DOHH2 (cell line): ENCODE measurements at regions not wholly inside any gene's neighbourhood (a gene's known extent, or its start where the extent isn't known, plus 50 kb on each side); places are given as distances from the start of the nearest gene placed in this dataset.

Experiments used
- H3F3A ChIP-seq: fragments of 200-600 bp; sonication (generic), shearing (Covaris generic); 2 replicates; pipeline ENCODE4 v1.6.0; 2016; ENCODE audit warnings: antibody characterized with exemption, mild to moderate bottlenecking; ENCODE audit not compliant: control insufficient read depth, insufficient read depth
- H3K27ac ChIP-seq: fragments of 200-600 bp; sonication (generic); 2 replicates; pipeline ENCODE4 v1.5.1; 2014; ENCODE audit warnings: low read depth, mild to moderate bottlenecking, low read length, moderate library complexity
- H3K27me3 ChIP-seq: fragments of 200-600 bp; sonication (generic); 2 replicates; pipeline ENCODE4 v1.6.1; 2014; ENCODE audit warnings: mild to moderate bottlenecking, low read length, mixed read lengths; ENCODE audit not compliant: control insufficient read depth
- H3K36me3 ChIP-seq: fragments of 200-600 bp; sonication (generic); 2 replicates; pipeline ENCODE4 v1.6.1; 2014; ENCODE audit warnings: mild to moderate bottlenecking, low read length, moderate library complexity, mixed read lengths; ENCODE audit not compliant: control insufficient read depth
- H3K4me1 ChIP-seq: fragments of 200-600 bp; sonication (generic); 2 replicates; pipeline ENCODE4 v1.6.1; 2014; ENCODE audit warnings: mild to moderate bottlenecking, low read length, mixed read lengths; ENCODE audit not compliant: control insufficient read depth
- H3K4me2 ChIP-seq: fragments of 200-600 bp; sonication (generic); 2 replicates; pipeline ENCODE4 v1.6.0; 2014; ENCODE audit warnings: mild to moderate bottlenecking, low read length, moderate library complexity
- H3K4me3 ChIP-seq: fragments of 200-600 bp; sonication (generic); 2 replicates; pipeline ENCODE4 v1.5.1; 2014; ENCODE audit warnings: mild to moderate bottlenecking, low read length, mixed read lengths
- H3K79me2 ChIP-seq: fragments of 200-600 bp; sonication (generic); 2 replicates; pipeline ENCODE4 v1.6.1; 2014; ENCODE audit warnings: mild to moderate bottlenecking, low read length, mixed read lengths; ENCODE audit not compliant: control insufficient read depth
- H3K9me2 ChIP-seq: fragments of 200-600 bp; sonication (generic); replicated peaks from 2 replicates; pipeline ENCODE4 v1.6.1; 2014; ENCODE audit warnings: mild to moderate bottlenecking, low read length, mixed read lengths; ENCODE audit not compliant: control insufficient read depth
- H3K9me3 ChIP-seq: fragments of 200-600 bp; sonication (generic); 2 replicates; pipeline ENCODE4 v1.6.1; 2014; ENCODE audit warnings: antibody characterized with exemption, low read length, mixed read lengths; ENCODE audit not compliant: control insufficient read depth, insufficient read depth
- H4K20me1 ChIP-seq: fragments of 200-600 bp; sonication (generic); 2 replicates; pipeline ENCODE4 v1.6.0; 2014; ENCODE audit warnings: low read depth, mild to moderate bottlenecking, antibody characterized with exemption, low read length, moderate library complexity; ENCODE audit not compliant: control insufficient read depth, insufficient read depth
- CTCF ChIP-seq: fragments of 200-600 bp; sonication (generic); IDR thresholded peaks from one replicate; pipeline ENCODE4 v1.5.1; 2014; ENCODE audit warnings: antibody characterized with exemption, mild to moderate bottlenecking, low read depth, low read length; ENCODE audit not compliant: poor library complexity, severe bottlenecking
- EZH2phosphoT487 ChIP-seq: fragments of 200-600 bp; sonication (generic); IDR thresholded peaks from 2 replicates; pipeline ENCODE4 v1.6.1; 2017; ENCODE audit warnings: borderline replicate concordance, mild to moderate bottlenecking, antibody characterized with exemption, low read length, moderate library complexity, mixed read lengths

- H4K20me1 ChIP-seq: no peaks in the 10 kb centered on the region
- H3K4me3 ChIP-seq: no peak overlapping the region
- H3K9me2 ChIP-seq: no peaks in the 10 kb centered on the region
- H3K36me3 ChIP-seq: no peaks in the 10 kb centered on the region
- no peaks in the 10 kb centered on the region for H3K79me2 ChIP-seq
- H3K4me1 ChIP-seq: no peaks in the 10 kb centered on the region
- H3K27ac ChIP-seq: no peak overlapping the region
- H3K27me3 ChIP-seq: no peaks in the 10 kb centered on the region
- no peaks in the 10 kb centered on the region for H3F3A ChIP-seq
- no peaks in the 10 kb centered on the region for H3K9me3 ChIP-seq
- H3K4me2 ChIP-seq: no peak overlapping the region
- TF ChIP-seq CTCF: no peak
- no peak for TF ChIP-seq EZH2phosphoT487
Observed at GRCh38 chr5:82619097-82619496, 340.9 kb upstream of the RPS23 start.

- Histone ChIP-seq H3K27me3 (no peaks in the 10 kb centered on the region), H3K4me1 (no peaks in the 10 kb centered on the region), H3K79me2 (no peaks in the 10 kb centered on the region), H4K20me1 (no peaks in the 10 kb centered on the region), H3F3A (no peaks in the 10 kb centered on the region), H3K27ac (no peak overlapping the region), H3K9me2 (no peaks in the 10 kb centered on the region), H3K4me2 (no peak overlapping the region), H3K36me3 (no peaks in the 10 kb centered on the region), H3K9me3 (no peaks in the 10 kb centered on the region), H3K4me3 (no peak overlapping the region)
- TF ChIP-seq EZH2phosphoT487: no peak
- TF ChIP-seq CTCF: no peak
Observed at GRCh38 chr5:82614706-82615105, 336.6 kb upstream of the RPS23 start.

GRCh38 chr5:82613891-82614290, 335.7 kb upstream of the RPS23 start:
- Histone ChIP-seq H3K4me1 (no peaks in the 10 kb centered on the region), H3K9me2 (no peaks in the 10 kb centered on the region), H3K4me3 (no peak overlapping the region), H3K9me3 (no peaks in the 10 kb centered on the region), H3K27me3 (no peaks in the 10 kb centered on the region), H3F3A (no peaks in the 10 kb centered on the region), H3K79me2 (no peaks in the 10 kb centered on the region), H3K4me2 (no peak overlapping the region), H4K20me1 (no peaks in the 10 kb centered on the region), H3K36me3 (no peaks in the 10 kb centered on the region), H3K27ac (no peak overlapping the region)
- no peak for TF ChIP-seq EZH2phosphoT487
- no peak for TF ChIP-seq CTCF

GRCh38 chr5:82610686-82611085, 332.5 kb upstream of the RPS23 start:
- Histone ChIP-seq H3K79me2 (no peaks in the 10 kb centered on the region), H3K4me1 (no peaks in the 10 kb centered on the region), H3K27me3 (no peaks in the 10 kb centered on the region), H3K9me3 (no peaks in the 10 kb centered on the region), H3K36me3 (no peaks in the 10 kb centered on the region), H3K4me2 (no peak overlapping the region), H3K9me2 (no peaks in the 10 kb centered on the region), H4K20me1 (no peaks in the 10 kb centered on the region), H3K4me3 (no peak overlapping the region), H3K27ac (no peak overlapping the region), H3F3A (no peaks in the 10 kb centered on the region)
- no peak for TF ChIP-seq CTCF
- no peak for TF ChIP-seq EZH2phosphoT487
